LHCN-M2 (cell line): ENCODE measurements at regions not wholly inside any gene's neighbourhood (a gene's known extent, or its start where the extent isn't known, plus 50 kb on each side); places are given as distances from the start of the nearest gene placed in this dataset.
"Not testable (repeated sequence)": the region's sequence is repeated elsewhere in the genome, so short reads cannot be mapped to it uniquely, and the experiment has no call there.

Experiments used
- DNase-seq: peaks from one replicate; pipeline ENCODE4 v3.0.0-alpha.2; 2012; ENCODE audit warnings: low read depth

GRCh38 chr7:137110091-137110509 lies 233.4 kb downstream of the PTN start:
- DNase-seq = peak; percentile 49

- not testable (repeated sequence) for DNase-seq
Observed at GRCh38 chr7:137107802-137108201, 235.7 kb downstream of the PTN start.

DNA sequence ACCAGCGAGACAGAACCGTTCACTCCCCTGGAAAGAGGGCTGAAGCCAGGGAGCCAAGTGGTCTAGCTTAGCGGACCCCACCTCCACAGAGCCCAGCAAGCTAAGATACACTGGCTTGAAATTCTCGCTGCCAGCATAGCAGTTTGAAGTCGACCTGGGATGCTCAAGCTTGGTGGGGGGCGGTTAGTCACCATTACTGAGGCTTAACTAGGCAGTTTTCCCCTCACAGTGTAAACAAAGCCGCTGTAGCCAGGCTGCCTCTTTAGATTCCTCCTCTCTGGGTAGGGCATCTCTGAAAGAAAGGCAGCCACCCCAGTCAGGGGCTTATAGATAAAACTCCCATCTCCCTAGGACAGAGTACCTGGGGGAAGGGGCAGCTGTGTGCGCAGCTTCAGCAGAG lies 235.1 kb downstream of the CHRM2 start:
- not testable (repeated sequence) for DNase-seq

- DNase-seq = peak; percentile 43
Observed at GRCh38 chr7:137097111-137097510, 228.7 kb downstream of the CHRM2 start.

DNA sequence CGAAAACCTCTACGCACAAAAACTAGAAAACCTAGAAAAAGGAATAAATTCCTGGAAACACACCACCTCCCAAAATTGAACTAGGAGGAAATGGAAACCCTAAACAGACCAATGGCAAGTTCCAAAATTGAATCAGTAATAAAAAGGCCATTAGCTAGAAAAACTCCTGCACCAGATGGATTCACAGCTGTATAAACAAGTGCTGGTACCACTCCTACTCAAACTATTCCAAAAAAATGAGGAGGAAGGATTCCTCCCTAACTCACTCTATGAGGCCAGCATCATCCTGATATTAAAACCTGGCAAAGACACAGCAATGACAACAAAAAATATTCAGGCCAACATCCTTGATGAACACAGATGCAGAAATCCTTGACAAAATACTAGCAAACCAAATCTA lies 228.2 kb downstream of the CHRM2 start:
- DNase-seq = peak; percentile 69

DNA sequence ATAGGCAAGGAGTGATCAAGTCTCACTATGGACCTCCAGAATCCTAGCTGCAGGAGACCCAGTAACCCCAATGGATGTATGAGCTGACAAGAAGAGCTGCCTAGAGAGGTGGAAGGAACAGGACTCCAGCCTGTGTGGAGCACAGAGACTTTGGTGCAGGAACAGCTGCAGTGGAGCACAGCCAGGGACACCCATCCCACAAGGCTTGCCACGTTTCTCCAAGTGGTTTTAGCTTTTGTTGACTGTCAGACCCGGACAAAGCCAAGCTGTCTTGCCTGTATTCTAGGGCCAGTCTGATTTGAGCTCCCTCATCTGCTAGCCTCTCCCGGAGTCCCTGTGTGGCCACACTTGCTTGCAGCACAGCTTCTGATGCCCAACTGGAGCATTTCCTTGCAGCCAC lies 224.7 kb downstream of the CHRM2 start:
- DNase-seq = no peak

DNA sequence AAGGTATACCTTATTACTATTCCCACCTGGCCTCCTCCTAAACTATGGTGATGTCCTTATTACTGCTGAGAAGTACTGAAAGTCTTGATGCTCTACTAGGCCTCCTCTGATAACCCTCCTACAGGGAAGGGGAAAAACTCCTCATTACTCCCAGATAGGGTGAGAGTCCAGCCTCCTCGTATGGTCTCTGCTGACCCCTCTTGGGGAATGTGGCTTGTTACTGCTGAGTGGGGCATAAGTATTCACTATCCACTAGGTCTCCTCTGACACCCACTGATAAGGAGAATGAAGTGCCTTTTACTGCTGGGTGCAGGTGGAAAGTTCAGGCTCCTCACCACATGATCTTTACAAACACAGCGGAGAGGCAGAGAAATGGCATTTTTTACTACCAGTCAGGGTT lies 222.9 kb downstream of the CHRM2 start:
- DNase-seq = peak; percentile 63

DNA sequence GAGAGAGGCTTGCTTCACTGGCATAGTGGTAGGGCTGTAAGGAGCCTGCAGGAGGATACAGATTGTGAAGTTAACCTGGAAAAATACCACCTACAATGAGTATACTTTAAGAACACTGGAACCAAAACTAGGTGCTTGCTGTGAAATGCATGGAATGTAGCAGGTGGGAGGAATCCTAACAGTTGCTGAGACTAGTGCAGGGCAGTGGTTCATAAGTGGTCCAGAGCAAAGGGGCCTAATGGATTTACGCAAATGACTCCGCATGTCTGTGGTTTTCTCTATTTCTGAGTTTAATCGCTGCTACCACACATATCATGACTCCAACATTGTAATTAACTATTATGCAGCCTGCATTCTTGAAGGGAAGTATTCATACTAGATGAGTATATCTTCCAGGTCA lies 218.4 kb downstream of the CHRM2 start:
- DNase-seq = no peak

GRCh38 chr7:137084607-137085380 lies 216.3 kb downstream of the CHRM2 start:
- DNase-seq = peak; percentile 20

DNA sequence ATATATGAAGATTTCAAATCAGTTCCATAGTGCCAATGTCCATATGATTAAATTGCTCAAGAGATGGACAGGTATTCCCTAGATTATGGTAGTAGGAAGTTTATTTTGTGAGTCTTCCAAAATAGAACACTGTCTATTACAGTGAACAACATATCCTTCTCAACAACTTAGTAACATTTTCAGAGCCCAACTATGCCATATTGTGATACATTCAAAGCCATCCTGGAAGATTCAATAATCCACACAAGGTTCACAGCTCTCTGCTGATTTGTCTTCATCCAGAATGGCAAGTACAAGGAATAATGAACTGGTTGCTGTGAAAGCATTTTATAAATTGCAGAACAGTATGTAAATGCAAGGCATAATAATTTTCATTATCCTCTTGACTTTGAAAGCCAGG lies 213.9 kb downstream of the CHRM2 start:
- DNase-seq = no peak

DNA sequence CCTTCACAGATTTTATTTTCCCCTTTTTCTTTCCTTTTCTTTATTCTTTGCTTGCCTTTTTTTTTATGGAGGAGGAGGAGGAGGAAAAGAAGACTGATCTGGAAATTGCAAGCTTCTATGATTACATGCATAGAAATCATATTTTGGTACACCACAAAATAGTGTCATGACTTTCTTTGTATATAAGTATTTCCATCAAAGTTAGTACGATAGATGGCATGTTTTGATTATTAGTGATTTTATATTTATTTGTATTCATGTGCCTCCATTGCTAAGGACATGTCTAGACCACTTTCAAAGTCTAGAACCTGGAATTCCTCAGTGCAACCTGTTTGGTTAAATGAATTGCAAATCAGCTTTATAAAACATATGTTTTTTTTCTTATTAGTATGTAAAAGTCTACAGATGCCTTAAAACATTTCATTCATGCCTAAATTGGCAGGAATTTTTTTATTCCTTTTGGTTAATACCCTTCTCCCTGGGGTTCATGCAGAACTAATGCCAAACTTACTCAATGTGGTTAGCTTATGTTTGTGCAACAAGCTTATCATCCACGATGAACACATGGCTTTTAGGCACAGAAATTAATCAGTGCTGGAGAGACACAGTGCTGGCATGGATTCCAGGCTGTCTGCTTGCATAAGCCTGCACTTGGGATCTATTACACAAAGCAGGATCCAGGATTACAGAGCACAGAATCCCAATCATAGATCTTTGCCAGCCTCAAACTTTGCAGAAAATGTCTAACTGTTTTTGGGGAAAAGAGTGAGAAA lies 213.1 kb downstream of the CHRM2 start:
- DNase-seq = peak; percentile 97

GRCh38 chr7:137080516-137081203 lies 212.2 kb downstream of the CHRM2 start:
- peak; percentile 24 for DNase-seq

GRCh38 chr7:137078781-137079180 lies 210.3 kb downstream of the CHRM2 start:
- DNase-seq = no peak

- peak; percentile 53 for DNase-seq
Observed at GRCh38 chr7:137074391-137075030, 206.1 kb downstream of the CHRM2 start.

GRCh38 chr7:137073571-137074325 lies 205.3 kb downstream of the CHRM2 start:
- peak; percentile 45 for DNase-seq
